HG02852 (cell line): ENCODE measurements at regions not wholly inside any gene's neighbourhood (a gene's known extent, or its start where the extent isn't known, plus 50 kb on each side); places are given as distances from the start of the nearest gene placed in this dataset.
"Not testable (repeated sequence)": the region's sequence is repeated elsewhere in the genome, so short reads cannot be mapped to it uniquely, and the experiment has no call there.

ENCODE experiments used
- ATAC-seq: cut with Tn5 transposase; IDR thresholded peaks from one replicate; pipeline ENCODE4 v1.9.1; 2021; ENCODE audit warnings: mild to moderate bottlenecking, moderate library complexity; ENCODE audit not compliant: unreplicated experiment

DNA sequence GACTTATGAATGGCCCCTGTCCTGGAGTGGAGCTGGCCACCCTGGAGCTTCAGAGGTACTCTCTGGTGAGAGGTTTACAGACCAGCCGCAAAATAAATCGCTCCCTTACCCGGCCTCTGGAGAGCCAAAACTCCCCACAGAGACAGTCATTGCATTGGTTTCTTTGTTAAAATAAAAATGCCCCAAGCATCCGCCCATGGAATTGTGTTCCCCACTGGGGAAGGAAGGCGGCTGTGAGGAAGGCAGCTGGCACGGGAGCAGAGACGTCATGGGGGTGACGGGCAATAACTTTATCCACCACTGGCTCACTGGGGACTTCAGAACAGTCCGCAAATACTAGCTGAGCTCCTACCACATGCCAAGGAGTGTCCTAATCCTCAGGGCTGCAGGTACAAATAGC lies 266.2 kb upstream of the FOXF1 start:
- ATAC-seq = no peak

- no peak for ATAC-seq
Measured at GRCh38 chr16:86244936-86245335, 265.4 kb upstream of the FOXF1 start.

DNA sequence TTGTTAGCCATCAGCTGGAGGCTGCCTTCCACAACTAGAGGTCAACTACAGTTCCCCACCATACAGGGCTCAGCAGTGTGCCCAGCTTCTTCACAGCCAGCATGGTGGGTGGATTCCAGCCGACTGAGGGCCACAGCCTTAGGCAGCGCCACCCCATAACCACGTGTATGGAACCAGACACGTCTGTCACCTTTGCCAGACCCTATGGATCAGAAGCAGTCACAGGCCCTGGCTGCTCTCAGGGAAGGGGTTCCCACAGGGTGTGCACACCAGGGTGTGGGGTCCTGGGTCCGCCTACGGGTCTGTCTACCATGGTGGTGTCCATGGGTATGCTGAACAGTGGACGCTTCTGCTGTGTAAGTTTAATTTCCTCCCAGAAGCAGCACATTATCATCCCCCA lies 265.0 kb upstream of the FOXF1 start:
- no peak for ATAC-seq

GRCh38 chr16:86245895-86246294 lies 264.4 kb upstream of the FOXF1 start:
- ATAC-seq = no peak

- no peak for ATAC-seq
Measured at GRCh38 chr16:86248310-86248905, 261.9 kb upstream of the FOXF1 start.

DNA sequence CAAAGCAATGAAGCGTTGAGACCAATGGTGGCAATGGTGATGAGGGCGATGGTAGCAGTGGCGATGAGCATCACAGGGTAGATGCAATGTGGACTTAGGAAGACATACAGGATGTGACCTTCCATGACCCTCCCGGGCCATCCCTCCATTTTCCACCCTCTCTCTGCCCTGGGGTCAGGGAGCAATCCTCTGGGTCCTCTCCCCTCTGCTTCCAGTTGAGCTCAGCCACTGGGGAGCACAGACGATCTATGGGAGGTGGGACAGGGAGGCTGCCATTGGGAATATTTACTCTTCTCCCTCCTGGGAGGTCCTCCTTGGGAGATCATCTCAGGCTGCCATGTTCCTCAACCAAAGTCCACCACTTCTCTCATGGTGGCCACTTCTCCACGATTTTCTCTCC lies 260.7 kb upstream of the FOXF1 start:
- ATAC-seq = no peak

DNA sequence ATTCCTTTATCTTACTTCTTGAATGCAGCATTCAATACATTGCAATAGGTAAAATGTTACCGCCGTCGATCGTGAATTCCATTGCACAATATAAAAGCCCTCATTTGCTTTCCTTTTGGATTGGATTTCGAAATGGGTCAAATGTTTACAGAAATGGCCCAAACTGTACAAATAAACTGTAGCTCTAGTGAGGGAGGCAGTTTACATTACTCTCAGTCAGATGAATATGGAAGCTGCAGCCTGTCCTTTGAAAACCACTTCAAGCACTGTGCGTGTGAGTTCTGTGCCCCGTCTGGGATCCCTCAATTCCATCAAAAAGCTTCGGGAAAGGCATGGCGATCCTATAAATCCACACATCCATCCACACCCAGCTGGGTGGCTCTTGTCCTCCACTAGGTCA lies 258.6 kb upstream of the FOXF1 start:
- ATAC-seq = no peak

DNA sequence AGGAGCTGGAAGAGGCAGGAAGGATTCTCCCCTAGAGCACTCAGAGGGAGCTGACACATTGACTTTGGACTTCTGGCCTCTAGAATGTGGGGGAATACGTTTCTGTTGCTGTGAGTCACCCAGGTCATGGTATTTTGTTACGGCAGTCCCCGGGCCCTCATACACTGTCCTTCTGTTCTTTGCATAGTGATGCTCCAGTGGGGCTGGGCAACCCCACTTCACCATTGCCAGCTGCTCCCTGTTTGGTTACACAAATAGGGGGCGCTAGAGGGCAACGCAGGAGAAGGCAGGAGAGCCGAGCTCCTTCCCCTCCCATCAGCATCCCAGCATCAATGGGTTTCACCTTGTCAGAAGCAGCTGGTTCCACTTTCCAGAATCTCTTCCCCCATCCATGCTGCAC lies 257.7 kb upstream of the FOXF1 start:
- no peak for ATAC-seq

- ATAC-seq = no peak
Measured at GRCh38 chr16:86255966-86256365, 254.4 kb upstream of the FOXF1 start.

DNA sequence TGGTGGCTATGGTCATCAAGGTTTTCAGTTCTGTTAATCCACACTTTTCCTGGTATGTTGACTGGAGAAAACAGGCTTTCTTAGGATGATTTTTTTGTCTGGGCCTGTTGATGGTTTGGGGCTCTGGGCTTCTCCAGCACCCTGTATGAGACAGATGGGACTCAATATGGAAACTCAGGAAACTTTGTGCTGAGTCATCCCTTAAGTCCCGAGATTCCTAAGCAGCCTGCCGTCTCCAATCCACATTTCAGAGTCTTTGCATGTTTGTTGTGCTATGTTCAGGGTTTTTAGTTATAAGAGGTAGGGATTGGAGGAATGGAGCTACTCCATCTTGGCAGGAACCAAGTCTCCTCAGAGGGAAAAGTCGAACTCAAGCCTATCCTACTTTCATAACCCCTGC lies 253.3 kb upstream of the FOXF1 start:
- ATAC-seq = no peak

- ATAC-seq = no peak
Measured at GRCh38 chr16:86257546-86257945, 252.8 kb upstream of the FOXF1 start.

- ATAC-seq = no peak
Measured at GRCh38 chr16:86258713-86259112, 251.6 kb upstream of the FOXF1 start.

GRCh38 chr16:86259499-86259898 lies 250.8 kb upstream of the FOXF1 start:
- ATAC-seq = no peak

DNA sequence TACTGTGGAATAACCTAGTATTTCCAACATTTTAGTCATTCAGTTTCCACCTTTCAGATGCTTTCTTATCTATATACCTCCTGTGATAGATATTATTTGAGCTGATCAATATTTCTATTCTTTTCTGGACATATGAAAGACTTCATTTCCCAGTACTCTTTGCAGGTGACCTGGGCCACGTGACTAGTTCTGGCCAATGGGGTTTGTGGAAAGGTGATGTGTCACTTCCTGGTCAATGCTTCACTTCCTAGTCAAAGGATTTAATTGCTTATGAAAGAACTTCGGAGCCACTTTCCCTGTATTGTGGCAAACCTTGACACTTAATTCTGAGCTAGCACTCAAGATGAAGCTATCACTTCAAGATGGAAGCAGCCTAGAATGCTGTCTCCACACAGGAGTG lies 248.9 kb upstream of the FOXF1 start:
- no peak for ATAC-seq

DNA sequence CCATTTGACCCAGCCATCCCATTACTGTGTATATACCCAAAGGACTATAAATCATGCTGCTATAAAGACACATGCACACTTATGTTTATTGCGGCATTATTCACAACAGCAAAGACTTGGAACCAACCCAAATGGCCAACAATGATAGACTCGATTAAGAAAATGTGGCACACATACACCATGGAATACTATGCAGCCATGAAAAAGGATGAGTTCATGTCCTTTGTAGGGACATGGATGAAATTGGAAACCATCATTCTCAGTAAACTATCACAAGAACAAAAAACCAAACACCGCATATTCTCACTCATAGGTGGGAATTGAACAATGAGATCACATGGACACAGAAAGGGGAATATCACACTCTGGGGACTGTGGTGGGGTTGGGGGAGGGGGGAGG lies 242.7 kb upstream of the FOXF1 start:
- not testable (repeated sequence) for ATAC-seq

DNA sequence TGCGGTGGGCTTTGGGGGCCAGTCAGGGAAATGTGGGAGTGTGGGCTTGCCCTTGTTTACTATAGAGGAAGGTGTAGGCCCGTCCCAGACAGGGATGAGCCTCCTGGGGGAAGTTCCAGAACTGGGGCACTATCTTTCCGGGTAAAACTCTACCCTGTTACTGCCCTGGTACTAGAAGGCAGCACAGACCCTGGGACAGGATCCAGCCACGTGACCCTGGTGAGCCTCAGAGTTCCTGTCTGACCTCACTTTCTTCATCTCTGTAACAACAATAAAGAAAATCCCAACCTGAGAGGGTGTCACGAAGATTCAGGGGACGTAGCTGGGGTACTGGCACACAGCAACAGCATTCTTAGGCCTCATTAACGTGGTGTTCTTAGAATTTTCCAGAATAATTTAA lies 239.6 kb upstream of the FOXF1 start:
- ATAC-seq = no peak

DNA sequence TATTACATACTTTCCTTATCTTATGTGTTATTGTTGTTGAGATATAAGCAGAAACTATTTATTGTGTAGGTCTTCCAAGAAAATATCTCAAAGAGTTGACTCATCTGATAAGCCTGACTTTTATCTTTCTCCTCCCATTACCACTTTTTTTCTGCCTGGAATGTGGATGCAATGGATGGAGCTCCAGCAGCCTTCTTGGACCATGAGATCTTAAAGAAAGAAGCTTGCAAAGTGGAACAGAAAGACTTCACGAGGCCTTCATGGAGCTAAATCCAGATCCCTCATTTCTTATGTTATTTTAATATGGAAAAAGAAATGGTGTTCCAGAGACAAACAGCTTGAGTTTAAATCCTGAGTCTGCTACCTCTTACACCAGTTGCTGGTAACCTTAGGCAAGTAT lies 237.6 kb upstream of the FOXF1 start:
- no peak for ATAC-seq

DNA sequence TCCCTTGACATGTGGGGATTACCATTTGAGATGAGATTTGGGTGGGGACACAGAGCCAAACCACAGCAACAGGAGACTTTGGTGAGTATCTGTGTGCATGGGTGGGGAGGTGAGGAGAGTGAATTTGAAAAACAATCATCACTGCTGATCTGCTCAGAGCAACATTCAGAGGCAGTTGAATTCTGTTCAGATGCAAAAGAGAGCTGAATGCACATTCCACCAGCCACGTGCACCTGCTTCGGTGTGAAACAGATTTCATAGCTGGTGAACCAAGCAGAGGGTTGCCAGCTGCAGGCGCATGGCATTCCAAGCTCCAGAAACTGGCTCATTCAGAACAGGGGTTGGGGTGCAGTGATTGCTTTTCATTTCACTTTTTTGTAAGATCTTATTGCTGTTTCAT lies 233.1 kb upstream of the FOXF1 start:
- ATAC-seq = no peak

DNA sequence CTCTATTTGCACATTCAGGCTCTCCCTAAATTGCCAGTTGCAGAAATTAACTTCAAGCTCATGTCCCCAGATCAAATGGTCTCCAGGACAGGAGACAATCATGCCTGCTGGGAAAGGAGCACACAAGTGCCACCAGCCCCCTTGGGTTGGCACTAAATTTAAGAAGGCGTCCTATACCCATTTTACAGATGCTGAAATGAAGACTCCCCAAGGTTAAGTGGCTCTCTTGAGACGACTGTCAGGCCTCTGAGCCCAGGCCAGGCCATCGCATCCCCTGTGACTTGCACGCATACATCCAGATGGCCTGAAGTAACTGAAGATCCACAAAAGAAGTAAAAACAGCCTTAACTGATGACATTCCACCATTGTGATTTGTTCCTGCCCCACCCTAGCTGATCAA lies 232.5 kb upstream of the FOXF1 start:
- ATAC-seq = not testable (repeated sequence)

- no peak for ATAC-seq
Measured at GRCh38 chr16:86281421-86281820, 228.9 kb upstream of the FOXF1 start.

GRCh38 chr16:86283944-86284343 lies 226.4 kb upstream of the FOXF1 start:
- no peak for ATAC-seq

DNA sequence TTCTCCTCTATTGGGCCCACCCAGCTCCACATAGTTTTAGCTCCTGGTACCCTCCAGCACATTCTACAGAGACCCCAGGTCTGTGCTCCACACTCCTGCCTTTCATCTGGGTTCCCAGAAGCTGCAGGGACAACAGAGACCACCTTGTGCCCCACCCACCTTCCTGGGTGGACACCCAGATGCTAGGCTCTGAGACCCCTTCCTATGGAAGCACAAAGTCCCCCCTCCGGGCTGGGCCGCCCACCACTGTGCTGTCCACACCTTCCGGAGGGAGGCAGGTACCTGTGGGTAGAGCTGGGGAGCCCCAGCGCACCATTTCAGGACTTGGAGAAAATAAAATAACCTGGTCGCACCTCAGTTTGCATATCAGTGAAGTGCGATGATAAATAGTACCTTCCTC lies 224.9 kb upstream of the FOXF1 start:
- no peak for ATAC-seq
